GM12865 (cell line): ENCODE measurements at regions not wholly inside any gene's neighbourhood (a gene's known extent, or its start where the extent isn't known, plus 50 kb on each side); places are given as distances from the start of the nearest gene placed in this dataset.
"Not testable (repeated sequence)": the region's sequence is repeated elsewhere in the genome, so short reads cannot be mapped to it uniquely, and the experiment has no call there.

ENCODE experiments used
- DNase-seq: peaks from one replicate; pipeline ENCODE4 v3.0.0; 2010; ENCODE audit warnings: low read depth
- H3K4me3 ChIP-seq: 2 replicates; pipeline ENCODE4 v1.5.1; 2011; ENCODE audit warnings: mild to moderate bottlenecking, low read depth, low read length, control low read depth
- CTCF ChIP-seq: IDR thresholded peaks from 2 replicates; pipeline ENCODE4 v1.5.1; 2011; ENCODE audit warnings: low read length, control low read depth, low read depth, inconsistent platforms; ENCODE audit not compliant: insufficient read depth; ENCODE audit errors: missing control alignments

- H3K4me3 ChIP-seq, result no peak overlapping the region
- TF ChIP-seq CTCF, result no peak
- no peak for DNase-seq
Measured at GRCh38 chr3:193962986-193963685, 172.8 kb upstream of the HES1 start.

- no peak for TF ChIP-seq CTCF
- DNase-seq, result peak; percentile 55
- no peak overlapping the region for H3K4me3 ChIP-seq
Measured at GRCh38 chr3:193963808-193964516, 172.0 kb upstream of the HES1 start.

GRCh38 chr3:193964517-193964880, 171.4 kb upstream of the HES1 start:
- DNase-seq, result no peak
- no peak overlapping the region for H3K4me3 ChIP-seq
- TF ChIP-seq CTCF, result no peak

GRCh38 chr3:193968380-193968974, 167.5 kb upstream of the HES1 start:
- no peak for DNase-seq

GRCh38 chr3:193970131-193970772, 165.7 kb upstream of the HES1 start:
- peak; percentile 47 for DNase-seq
- peak; percentile 56 for TF ChIP-seq CTCF
- H3K4me3 ChIP-seq, result not testable (repeated sequence)

More at GRCh38 chr3:193968380-193968974, 167.5 kb upstream of the HES1 start:
- no peak overlapping the region for H3K4me3 ChIP-seq
- TF ChIP-seq CTCF, result no peak

- no peak for DNase-seq
- no peak for TF ChIP-seq CTCF
- H3K4me3 ChIP-seq, result no peak overlapping the region
Measured at GRCh38 chr3:193970773-193971206, 165.2 kb upstream of the HES1 start.
